Mammary epithelial cell (primary cell): ENCODE measurements at regions not wholly inside any gene's neighbourhood (a gene's known extent, or its start where the extent isn't known, plus 50 kb on each side); places are given as distances from the start of the nearest gene placed in this dataset.

Experiments used
- EZH2 ChIP-seq: IDR thresholded peaks from 2 replicates; pipeline ENCODE4 v1.6.1; 2012; ENCODE audit warnings: low read length, inconsistent platforms, borderline replicate concordance
- TF ChIP-seq, protein P1 (sequence below), 2 donors: IDR thresholded peaks in 1 of 2; conservative IDR thresholded peaks in 1 of 2; 2 replicates each; pipeline ENCODE4 v1.5.1; 2011 to 2012; ENCODE audit warnings: inconsistent platforms in 2 of 2, low read length in 2 of 2, mild to moderate bottlenecking in 2 of 2, control low read depth in 1 of 2, low read depth in 1 of 2; ENCODE audit not compliant: insufficient read depth in 1 of 2; ENCODE audit errors: extremely low read depth in 1 of 2

DNA sequence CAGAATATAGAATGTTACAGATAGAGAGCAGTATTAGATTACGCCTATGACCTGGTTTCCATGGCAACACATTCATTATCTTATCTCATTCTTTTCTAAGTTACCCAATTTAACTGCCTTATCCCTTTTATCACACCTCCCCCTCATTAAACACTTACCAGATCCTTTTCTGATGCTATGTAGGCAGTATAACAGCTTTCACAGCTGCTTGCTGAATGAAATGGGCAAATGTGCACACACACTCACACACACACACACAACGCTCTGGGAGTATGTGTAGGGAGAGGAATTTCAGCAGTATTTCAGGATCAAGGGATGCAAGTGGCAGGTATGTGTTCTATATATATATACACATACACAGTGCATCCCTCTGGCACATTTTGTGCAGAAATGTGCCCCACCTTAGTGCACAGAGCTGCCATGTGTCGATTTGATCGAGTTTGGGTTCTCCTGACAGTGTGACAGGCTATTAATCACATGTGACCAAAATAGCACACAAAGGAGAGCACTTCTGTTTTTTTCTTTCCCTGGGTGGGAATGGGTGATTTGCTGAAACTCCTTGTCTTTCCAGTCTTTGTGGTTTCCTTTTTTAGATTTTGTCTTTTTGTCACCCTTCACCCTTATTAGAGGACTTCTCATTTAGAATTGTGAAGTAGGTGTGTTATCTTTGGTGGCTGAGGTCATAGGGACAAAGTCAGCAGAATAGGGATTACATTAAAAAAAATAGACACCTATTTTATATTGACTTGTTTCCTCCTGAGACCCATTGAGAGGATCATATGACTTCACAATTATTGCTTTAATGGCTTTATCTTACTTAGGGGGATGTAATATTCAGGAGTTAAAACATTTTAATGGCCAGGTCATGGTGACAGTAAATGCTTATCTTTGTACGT lies 553.7 kb downstream of the PDCD6IP start:
- TF ChIP-seq, protein P1, sequence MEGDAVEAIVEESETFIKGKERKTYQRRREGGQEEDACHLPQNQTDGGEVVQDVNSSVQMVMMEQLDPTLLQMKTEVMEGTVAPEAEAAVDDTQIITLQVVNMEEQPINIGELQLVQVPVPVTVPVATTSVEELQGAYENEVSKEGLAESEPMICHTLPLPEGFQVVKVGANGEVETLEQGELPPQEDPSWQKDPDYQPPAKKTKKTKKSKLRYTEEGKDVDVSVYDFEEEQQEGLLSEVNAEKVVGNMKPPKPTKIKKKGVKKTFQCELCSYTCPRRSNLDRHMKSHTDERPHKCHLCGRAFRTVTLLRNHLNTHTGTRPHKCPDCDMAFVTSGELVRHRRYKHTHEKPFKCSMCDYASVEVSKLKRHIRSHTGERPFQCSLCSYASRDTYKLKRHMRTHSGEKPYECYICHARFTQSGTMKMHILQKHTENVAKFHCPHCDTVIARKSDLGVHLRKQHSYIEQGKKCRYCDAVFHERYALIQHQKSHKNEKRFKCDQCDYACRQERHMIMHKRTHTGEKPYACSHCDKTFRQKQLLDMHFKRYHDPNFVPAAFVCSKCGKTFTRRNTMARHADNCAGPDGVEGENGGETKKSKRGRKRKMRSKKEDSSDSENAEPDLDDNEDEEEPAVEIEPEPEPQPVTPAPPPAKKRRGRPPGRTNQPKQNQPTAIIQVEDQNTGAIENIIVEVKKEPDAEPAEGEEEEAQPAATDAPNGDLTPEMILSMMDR (conservative IDR thresholded peaks at IDR 0.05 in 1 of 2, IDR thresholded peaks at IDR 0.05 in 1 of 2; ENCODE audit: extremely low read depth in 1 of 2, insufficient read depth in 1 of 2, low read depth in 1 of 2, low read length in 2 of 2), result no peak
- TF ChIP-seq EZH2, result no peak
